Neuron (in vitro differentiated cells): ENCODE measurements at regions not wholly inside any gene's neighbourhood (a gene's known extent, or its start where the extent isn't known, plus 50 kb on each side); places are given as distances from the start of the nearest gene placed in this dataset.
"Not testable (repeated sequence)": the region's sequence is repeated elsewhere in the genome, so short reads cannot be mapped to it uniquely, and the experiment has no call there.

Experiments used
- H2AFZ ChIP-seq: one replicate; pipeline ENCODE4 v1.6.1; 2013; ENCODE audit warnings: low read depth, mild to moderate bottlenecking, inconsistent platforms, low read length, moderate library complexity
- H3K27me3 ChIP-seq: one replicate; pipeline ENCODE4 v1.6.1; 2013; ENCODE audit warnings: low read length; ENCODE audit not compliant: insufficient read depth
- H3K36me3 ChIP-seq: one replicate; pipeline ENCODE4 v1.6.1; 2013; ENCODE audit warnings: low read length; ENCODE audit not compliant: insufficient read depth
- H3K4me1 ChIP-seq: one replicate; pipeline ENCODE4 v1.6.1; 2013; ENCODE audit warnings: low read length; ENCODE audit not compliant: insufficient read depth
- H3K4me3 ChIP-seq: 2 replicates; pipeline ENCODE4 v1.5.1; 2013; ENCODE audit warnings: mild to moderate bottlenecking, low read length, moderate library complexity
- H3K9me3 ChIP-seq: one replicate; pipeline ENCODE4 v1.6.1; 2013; ENCODE audit warnings: low read length

GRCh38 chr20:11995805-11996567 lies 78.3 kb downstream of the BTBD3 start:
- no peak overlapping the region for H3K4me3 ChIP-seq
- no peaks in the 10 kb centered on the region for H3K36me3 ChIP-seq
- H2AFZ ChIP-seq, result no peak overlapping the region
- no peaks in the 10 kb centered on the region for H3K9me3 ChIP-seq
- H3K4me1 ChIP-seq, result peaks cover 1% of the 10 kb centered on the region
- H3K27me3 ChIP-seq, result no peaks in the 10 kb centered on the region

GRCh38 chr20:12004776-12005175 lies 87.1 kb downstream of the BTBD3 start:
- H3K9me3 ChIP-seq, H2AFZ ChIP-seq, H3K36me3 ChIP-seq, H3K4me1 ChIP-seq, H3K27me3 ChIP-seq, H3K4me3 ChIP-seq: not testable (repeated sequence)

GRCh38 chr20:12012241-12013222 lies 94.8 kb downstream of the BTBD3 start:
- no peak overlapping the region for H2AFZ ChIP-seq

GRCh38 chr20:12014276-12014675 lies 96.6 kb downstream of the BTBD3 start:
- Histone ChIP-seq H3K4me3 (no peak overlapping the region), H3K27me3 (no peaks in the 10 kb centered on the region), H3K9me3 (no peaks in the 10 kb centered on the region)

More at GRCh38 chr20:12012241-12013222, 94.8 kb downstream of the BTBD3 start:
- Histone ChIP-seq H3K9me3 (no peaks in the 10 kb centered on the region), H3K4me3 (no peak overlapping the region), H3K36me3 (no peaks in the 10 kb centered on the region), H3K27me3 (no peaks in the 10 kb centered on the region), H3K4me1 (no peaks in the 10 kb centered on the region)

GRCh38 chr20:12014736-12015135 lies 97.0 kb downstream of the BTBD3 start:
- H3K9me3 ChIP-seq, result no peaks in the 10 kb centered on the region
- H3K27me3 ChIP-seq, result no peaks in the 10 kb centered on the region
- no peaks in the 10 kb centered on the region for H3K4me1 ChIP-seq
- no peak overlapping the region for H2AFZ ChIP-seq
- H3K4me3 ChIP-seq, result no peak overlapping the region
- H3K36me3 ChIP-seq, result no peaks in the 10 kb centered on the region

More at GRCh38 chr20:12014276-12014675, 96.6 kb downstream of the BTBD3 start:
- no peaks in the 10 kb centered on the region for H3K36me3 ChIP-seq
- H3K4me1 ChIP-seq, result no peaks in the 10 kb centered on the region
- H2AFZ ChIP-seq, result no peak overlapping the region

GRCh38 chr20:12016291-12016690 lies 98.6 kb downstream of the BTBD3 start:
- H3K4me1 ChIP-seq, result no peaks in the 10 kb centered on the region
- H2AFZ ChIP-seq, result no peak overlapping the region
- no peaks in the 10 kb centered on the region for H3K9me3 ChIP-seq
- no peaks in the 10 kb centered on the region for H3K27me3 ChIP-seq
- no peaks in the 10 kb centered on the region for H3K36me3 ChIP-seq
- H3K4me3 ChIP-seq, result no peak overlapping the region

GRCh38 chr20:12019715-12020114 lies 102.0 kb downstream of the BTBD3 start:
- Histone ChIP-seq H3K4me3 (no peak overlapping the region), H3K9me3 (no peaks in the 10 kb centered on the region), H3K4me1 (no peaks in the 10 kb centered on the region), H3K36me3 (no peaks in the 10 kb centered on the region), H3K27me3 (no peaks in the 10 kb centered on the region), H2AFZ (no peak overlapping the region)

- H3K9me3 ChIP-seq, result no peaks in the 10 kb centered on the region
- no peak overlapping the region for H2AFZ ChIP-seq
- no peaks in the 10 kb centered on the region for H3K4me1 ChIP-seq
- no peaks in the 10 kb centered on the region for H3K36me3 ChIP-seq
- no peak overlapping the region for H3K4me3 ChIP-seq
- H3K27me3 ChIP-seq, result no peaks in the 10 kb centered on the region
These were observed 103.2 kb downstream of the BTBD3 start for GRCh38 chr20:12020846-12021245.

- H3K36me3 ChIP-seq, result no peaks in the 10 kb centered on the region
- no peaks in the 10 kb centered on the region for H3K27me3 ChIP-seq
- H3K4me1 ChIP-seq, result no peaks in the 10 kb centered on the region
- no peak overlapping the region for H2AFZ ChIP-seq
- no peak overlapping the region for H3K4me3 ChIP-seq
- H3K9me3 ChIP-seq, result no peaks in the 10 kb centered on the region
These were observed 104.4 kb downstream of the BTBD3 start for GRCh38 chr20:12022126-12022525.

GRCh38 chr20:12023194-12023795 lies 105.6 kb downstream of the BTBD3 start:
- H3K36me3 ChIP-seq, result no peaks in the 10 kb centered on the region
- H3K9me3 ChIP-seq, result no peaks in the 10 kb centered on the region
- no peak overlapping the region for H3K4me3 ChIP-seq
- no peaks in the 10 kb centered on the region for H3K4me1 ChIP-seq
- no peak overlapping the region for H2AFZ ChIP-seq
- no peaks in the 10 kb centered on the region for H3K27me3 ChIP-seq

GRCh38 chr20:12028771-12029170 lies 111.1 kb downstream of the BTBD3 start:
- Histone ChIP-seq H3K9me3 (no peaks in the 10 kb centered on the region), H3K27me3 (no peaks in the 10 kb centered on the region), H3K4me1 (no peaks in the 10 kb centered on the region), H3K4me3 (no peak overlapping the region), H2AFZ (no peak overlapping the region), H3K36me3 (no peaks in the 10 kb centered on the region)

- H3K4me1 ChIP-seq, result no peaks in the 10 kb centered on the region
- H3K27me3 ChIP-seq, result no peaks in the 10 kb centered on the region
- H3K9me3 ChIP-seq, result no peaks in the 10 kb centered on the region
- H3K36me3 ChIP-seq, result no peaks in the 10 kb centered on the region
- H2AFZ ChIP-seq, result no peak overlapping the region
- no peak overlapping the region for H3K4me3 ChIP-seq
These were observed 112.8 kb downstream of the BTBD3 start for GRCh38 chr20:12030470-12030869.

GRCh38 chr20:12036142-12036541 lies 118.4 kb downstream of the BTBD3 start:
- no peaks in the 10 kb centered on the region for H3K9me3 ChIP-seq
- no peak overlapping the region for H3K4me3 ChIP-seq
- no peaks in the 10 kb centered on the region for H3K36me3 ChIP-seq
- no peak overlapping the region for H2AFZ ChIP-seq
- no peaks in the 10 kb centered on the region for H3K27me3 ChIP-seq
- H3K4me1 ChIP-seq, result no peaks in the 10 kb centered on the region
